Stomach (tissue), 8 donors: ENCODE measurements at regions not wholly inside any gene's neighbourhood (a gene's known extent, or its start where the extent isn't known, plus 50 kb on each side); places are given as distances from the start of the nearest gene placed in this dataset.
"Not testable (repeated sequence)": the region's sequence is repeated elsewhere in the genome, so short reads cannot be mapped to it uniquely, and the experiment has no call there.

Experiments
- DNase-seq, 2 donors: peaks; one replicate each; pipeline versions ENCODE4 v3.0.0 to v3.0.0-alpha.2; 2013 to 2019
- H3K27ac ChIP-seq, 5 donors: fragments of 200-600 bp in 4 of 5; sonication (generic) in 4 of 5; one replicate each; pipeline ENCODE4 v1.5.1; 2013 to 2019; ENCODE audit warnings: mild to moderate bottlenecking in 1 of 5, moderate library complexity in 1 of 5
- H3K27me3 ChIP-seq, 3 donors: fragments of 200-600 bp; sonication (generic); one replicate each; pipeline ENCODE4 v1.5.1; 2017 to 2019; ENCODE audit warnings: mixed run types in 1 of 3
- H3K36me3 ChIP-seq, 4 donors: fragments of 200-600 bp; sonication (generic); 1 replicate in 3 of 4; 2 replicates in 1 of 4; pipeline ENCODE4 v1.5.1; 2016 to 2019
- H3K4me1 ChIP-seq, 4 donors: fragments of 200-600 bp; sonication (generic); one replicate each; pipeline ENCODE4 v1.5.1; 2016 to 2019
- H3K4me3 ChIP-seq, 4 donors: fragments of 200-600 bp; sonication (generic) in 3 of 4; one replicate each; pipeline ENCODE4 v1.5.1; 2016 to 2019; ENCODE audit warnings: mild to moderate bottlenecking in 1 of 4
- H3K9me3 ChIP-seq, 4 donors: fragments of 200-600 bp; sonication (generic); one replicate each; pipeline ENCODE4 v1.5.1; 2016 to 2019
- EP300 ChIP-seq: sonication (generic); formaldehyde crosslinking; IDR thresholded peaks from one replicate; pipeline ENCODE4 v1.6.1; 2017; ENCODE audit warnings: antibody characterized with exemption
- POLR2A ChIP-seq, 4 donors: fragments of 450-650 bp; IDR thresholded peaks; one replicate each; pipeline ENCODE4 v1.6.1; 2016; ENCODE audit warnings: antibody characterized with exemption in 4 of 4, control low read depth in 2 of 4, mild to moderate bottlenecking in 1 of 4, moderate library complexity in 1 of 4
- POLR2AphosphoS5 ChIP-seq, 3 donors: sonication (generic); formaldehyde crosslinking; IDR thresholded peaks; one replicate each; pipeline ENCODE4 v1.6.1; 2016; ENCODE audit warnings: antibody characterized with exemption in 3 of 3
- WGBS, 5 donors: extraction: QIAGEN DNeasy Blood & Tissue Kit in 3 of 5; methylation state at CpG; one replicate each; pipeline versions ENCODE4 v1.1.5 to v1.1.7; 2013 to 2018; 5-methylcytosine and 5-hydroxymethylcytosine counted together
- intact Hi-C: fragments of 100-400 bp; cut with DNase I; formaldehyde crosslinking; loops from one replicate; pipeline ENCODE4 v1.15.1; 2023; ENCODE audit warnings: low total_unique reads
- TF ChIP-seq, protein P1 (sequence below), 7 experiments: fragments of 450-650 bp in 4 of 7; fragments of 200-600 bp in 3 of 7; sonication (generic) in 3 of 7; IDR thresholded peaks; one replicate each; pipeline ENCODE4 v1.5.1; 2016 to 2019; ENCODE audit warnings: antibody characterized with exemption in 7 of 7, control low read depth in 2 of 7, mild to moderate bottlenecking in 1 of 7
- donor health status: healthy with polysubstance abuse.
- donor health status: Bipolar disorder and iron deficiency.
- donor health status: healthy.

DNA sequence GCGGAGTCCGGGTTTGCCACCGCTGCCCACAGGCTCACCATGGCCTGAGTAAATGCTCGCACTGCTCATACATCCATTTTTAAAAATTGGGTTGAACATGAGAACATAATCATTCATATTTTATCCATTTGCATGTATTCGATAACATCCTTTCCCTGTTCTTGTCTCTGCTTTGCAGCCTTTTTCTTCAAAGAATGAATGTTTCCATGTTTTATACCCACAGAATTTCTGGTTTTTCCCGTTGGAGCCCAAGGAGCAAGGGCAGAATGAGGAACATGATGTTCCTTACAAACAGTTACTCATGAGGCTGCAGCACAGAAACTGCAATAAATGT is 146.5 kb downstream of the CCDC74A start:
- intact Hi-C loops: loop anchor here (10.0 kb wide), 2 partner anchors 131 to 519 kb away; no protein-coding TSS in a partner anchor
- Histone ChIP-seq H3K4me1 (peaks cover 21 to 25% (median 23%) of the 10 kb centered on the region in 4 donors), H3K27me3 (peaks cover 0 to 47% (median 16%) of the 10 kb centered on the region in 3 donors), H3K9me3 (no peaks in the 10 kb centered on the region), H3K36me3 (no peaks in the 10 kb centered on the region), H3K27ac (no peak overlapping the region), H3K4me3 (peak overlapping the region in 3 of 4 donors; percentile 37 to 49 (median 39))
- DNase-seq: no peak
- TF ChIP-seq POLR2A (IDR thresholded peaks at IDR 0.05) (no peak), POLR2AphosphoS5 (IDR thresholded peaks at IDR 0.05) (no peak), EP300 (no peak)
- TF ChIP-seq, protein P1, sequence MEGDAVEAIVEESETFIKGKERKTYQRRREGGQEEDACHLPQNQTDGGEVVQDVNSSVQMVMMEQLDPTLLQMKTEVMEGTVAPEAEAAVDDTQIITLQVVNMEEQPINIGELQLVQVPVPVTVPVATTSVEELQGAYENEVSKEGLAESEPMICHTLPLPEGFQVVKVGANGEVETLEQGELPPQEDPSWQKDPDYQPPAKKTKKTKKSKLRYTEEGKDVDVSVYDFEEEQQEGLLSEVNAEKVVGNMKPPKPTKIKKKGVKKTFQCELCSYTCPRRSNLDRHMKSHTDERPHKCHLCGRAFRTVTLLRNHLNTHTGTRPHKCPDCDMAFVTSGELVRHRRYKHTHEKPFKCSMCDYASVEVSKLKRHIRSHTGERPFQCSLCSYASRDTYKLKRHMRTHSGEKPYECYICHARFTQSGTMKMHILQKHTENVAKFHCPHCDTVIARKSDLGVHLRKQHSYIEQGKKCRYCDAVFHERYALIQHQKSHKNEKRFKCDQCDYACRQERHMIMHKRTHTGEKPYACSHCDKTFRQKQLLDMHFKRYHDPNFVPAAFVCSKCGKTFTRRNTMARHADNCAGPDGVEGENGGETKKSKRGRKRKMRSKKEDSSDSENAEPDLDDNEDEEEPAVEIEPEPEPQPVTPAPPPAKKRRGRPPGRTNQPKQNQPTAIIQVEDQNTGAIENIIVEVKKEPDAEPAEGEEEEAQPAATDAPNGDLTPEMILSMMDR (IDR thresholded peaks at IDR 0.05): no peak
- WGBS, 5 donors: 3 to 6% (median 4%) methylated on average over 6 of the region's 6 CpGs

DNA sequence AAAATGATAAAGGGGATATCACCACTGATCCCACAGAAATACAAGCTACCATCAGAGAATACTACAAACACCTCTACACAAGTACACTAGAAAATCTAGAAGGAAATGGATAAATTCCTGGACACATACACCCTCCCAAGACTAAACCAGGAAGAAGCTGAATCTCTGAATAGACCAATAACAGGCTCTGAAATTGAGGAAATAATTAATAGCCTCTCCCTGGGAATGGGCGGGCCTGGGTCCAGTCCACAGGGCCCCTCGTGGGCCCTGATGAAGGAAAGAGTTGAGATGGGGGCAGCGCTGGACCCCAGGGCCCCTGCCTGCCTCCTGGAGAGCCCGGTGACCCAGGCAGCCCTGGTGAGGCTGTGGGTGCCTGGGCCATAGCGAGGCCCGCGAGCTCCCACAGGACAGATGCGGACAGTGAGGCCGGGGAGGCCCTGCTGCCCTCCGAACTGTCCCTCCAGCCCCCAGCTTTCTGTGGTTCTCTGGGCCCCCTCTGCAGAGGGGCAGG is 154.0 kb downstream of the CCDC74A start:
- Histone ChIP-seq H3K27ac (peak overlapping the region; percentile 64 to 87 (median 81)), H3K4me3 (peak overlapping the region; percentile 55 to 73 (median 62)), H3K4me1 (peaks cover 4 to 25% (median 15%) of the 10 kb centered on the region in 4 donors)
- H3K9me3 ChIP-seq, intact Hi-C loops, H3K27me3 ChIP-seq, H3K36me3 ChIP-seq: not testable (repeated sequence)
- DNase-seq: peak in 1 of 2 donors; percentile 7
- WGBS, 5 donors: 12 to 64% (median 31%) methylated on average over 10 of the region's 10 CpGs

DNA sequence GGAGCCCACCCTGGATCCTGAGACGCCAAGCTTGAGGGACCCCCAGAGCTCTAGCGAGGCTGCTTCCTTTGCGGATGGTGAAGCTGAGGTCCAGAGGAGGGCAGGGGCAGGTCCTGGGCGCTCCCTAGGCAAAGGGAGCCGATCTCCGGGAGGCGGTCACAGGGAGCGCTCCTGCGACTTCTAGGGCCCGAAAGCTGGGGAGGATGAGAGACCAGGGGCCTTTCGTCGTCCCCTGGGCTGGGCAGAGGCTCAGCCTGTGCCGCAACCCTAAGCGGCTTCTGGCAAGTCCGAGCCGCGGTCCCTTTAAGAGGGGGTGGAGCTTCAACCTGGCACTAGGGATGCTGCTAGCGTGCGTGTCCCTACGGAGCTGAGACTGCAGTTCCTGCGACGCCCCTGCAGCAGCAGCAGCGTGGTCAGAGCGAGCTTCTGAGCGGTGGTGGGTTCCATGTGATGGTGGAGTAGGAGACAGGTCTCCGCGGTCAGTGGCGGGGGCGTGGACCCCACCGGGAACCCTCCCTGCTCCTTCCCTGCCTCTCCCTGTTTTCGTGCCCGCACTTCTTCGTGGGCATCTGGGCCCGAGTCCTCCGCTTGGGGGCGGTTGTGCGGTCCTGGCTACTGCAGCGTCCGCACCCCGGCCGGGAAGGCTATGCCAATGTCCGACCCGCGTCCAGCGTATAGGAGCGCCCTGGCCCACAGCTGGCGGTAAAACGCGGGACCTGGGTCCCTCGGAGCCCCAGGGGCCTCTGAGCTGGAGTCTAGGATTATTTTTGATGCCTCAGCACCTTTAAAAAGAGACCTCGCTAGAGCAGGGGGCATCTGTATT is 154.6 kb downstream of the CCDC74A start:
- intact Hi-C loops: no loop called here
- Histone ChIP-seq H3K4me3 (peak overlapping the region; percentile 55 to 73 (median 62)), H3K9me3 (no peaks in the 10 kb centered on the region), H3K4me1 (peaks cover 4 to 25% (median 15%) of the 10 kb centered on the region in 4 donors), H3K27me3 (peaks cover 0 to 5% (median 0%) of the 10 kb centered on the region in 3 donors), H3K36me3 (peaks cover 0 to 13% (median 0%) of the 10 kb centered on the region in 4 donors), H3K27ac (peak overlapping the region; percentile 64 to 87 (median 81))
- 0 to 2% (median 1%) methylated on average over 35 to 51 of the region's 51 CpGs for WGBS, 5 donors
- TF ChIP-seq POLR2A (IDR thresholded peaks at IDR 0.05) (no peak), EP300 (no peak), POLR2AphosphoS5 (IDR thresholded peaks at IDR 0.05) (peak; percentile 6 to 60 (median 47))
- TF ChIP-seq, protein P1 (IDR thresholded peaks at IDR 0.05): peak in 1 of 7 experiments; percentile 18
- DNase-seq: peak; percentile 74 to 92

DNA sequence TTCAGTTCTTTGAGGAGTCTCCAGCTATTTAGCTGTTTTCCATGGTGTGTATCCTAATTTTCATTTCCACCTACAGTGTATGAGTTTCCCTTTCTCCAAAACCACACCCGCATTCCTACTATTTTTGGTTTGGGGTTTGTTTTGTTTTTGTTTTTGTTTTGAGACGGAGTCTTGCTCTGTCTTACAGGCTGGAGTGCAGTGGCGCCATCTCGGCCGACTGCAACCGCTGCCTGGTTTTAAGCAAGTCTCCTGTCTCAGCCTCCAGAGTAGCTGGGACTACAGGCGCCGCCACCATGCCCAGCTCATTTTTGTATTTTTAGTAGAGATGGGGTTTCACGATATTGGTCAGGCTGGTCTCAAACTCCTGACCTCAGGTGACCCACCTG is 155.2 kb downstream of the CCDC74A start:
- H3K9me3 ChIP-seq, intact Hi-C loops, H3K27me3 ChIP-seq: not testable (repeated sequence)
- peak in 1 of 2 donors; percentile 38 for DNase-seq
- H3K4me3 ChIP-seq: peak overlapping the region; percentile 55 to 73 (median 62)
- WGBS, 5 donors: 1 to 15% (median 3%) methylated on average over 9 of the region's 9 CpGs
- peaks cover 0 to 18% (median under 1%) of the 10 kb centered on the region in 4 donors for H3K36me3 ChIP-seq
- H3K4me1 ChIP-seq: peaks cover 4 to 25% (median 15%) of the 10 kb centered on the region in 4 donors
- H3K27ac ChIP-seq: peak overlapping the region; percentile 27 to 87 (median 81)

DNA sequence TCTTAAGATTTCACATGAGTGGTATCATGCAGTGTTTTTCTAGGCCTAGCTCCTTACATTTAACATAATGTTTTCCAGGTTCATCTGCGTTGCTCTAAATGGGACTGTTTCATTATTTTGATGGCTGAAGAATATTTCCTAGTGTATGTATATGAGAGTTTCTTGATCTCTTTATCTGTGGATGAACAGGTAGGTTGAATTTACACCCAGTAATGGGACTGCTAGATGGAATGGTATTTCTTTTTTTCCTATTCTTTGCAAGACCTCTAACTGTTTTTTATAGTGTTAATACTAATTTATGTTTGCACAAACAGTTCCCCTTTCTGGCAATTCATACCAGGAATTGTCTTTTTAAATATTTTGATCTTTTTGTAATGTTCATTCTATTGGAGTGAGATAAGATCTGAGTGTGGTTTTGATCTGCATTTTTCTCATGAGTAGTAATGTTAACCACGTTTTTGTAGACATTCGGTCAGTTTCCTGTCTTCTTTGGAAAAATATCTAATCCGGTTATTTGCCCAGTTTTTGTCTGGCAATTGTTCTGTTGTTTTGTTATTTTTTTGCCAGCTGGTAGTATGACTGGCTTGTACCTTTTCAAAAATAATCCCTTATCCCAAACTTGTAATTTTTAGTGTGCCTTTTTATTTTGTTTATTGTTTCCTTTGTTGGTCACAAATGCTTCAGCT is 157.1 kb downstream of the CCDC74A start:
- DNase-seq, H3K4me3 ChIP-seq, intact Hi-C loops, H3K9me3 ChIP-seq, H3K27me3 ChIP-seq, H3K27ac ChIP-seq: not testable (repeated sequence)
- peaks cover 0 to 33% (median 2%) of the 10 kb centered on the region in 4 donors for H3K36me3 ChIP-seq
- H3K4me1 ChIP-seq: peaks cover 4 to 25% (median 15%) of the 10 kb centered on the region in 4 donors
- 57 to 69% (median 65%) methylated on average over 4 of the region's 4 CpGs for WGBS, 5 donors

DNA sequence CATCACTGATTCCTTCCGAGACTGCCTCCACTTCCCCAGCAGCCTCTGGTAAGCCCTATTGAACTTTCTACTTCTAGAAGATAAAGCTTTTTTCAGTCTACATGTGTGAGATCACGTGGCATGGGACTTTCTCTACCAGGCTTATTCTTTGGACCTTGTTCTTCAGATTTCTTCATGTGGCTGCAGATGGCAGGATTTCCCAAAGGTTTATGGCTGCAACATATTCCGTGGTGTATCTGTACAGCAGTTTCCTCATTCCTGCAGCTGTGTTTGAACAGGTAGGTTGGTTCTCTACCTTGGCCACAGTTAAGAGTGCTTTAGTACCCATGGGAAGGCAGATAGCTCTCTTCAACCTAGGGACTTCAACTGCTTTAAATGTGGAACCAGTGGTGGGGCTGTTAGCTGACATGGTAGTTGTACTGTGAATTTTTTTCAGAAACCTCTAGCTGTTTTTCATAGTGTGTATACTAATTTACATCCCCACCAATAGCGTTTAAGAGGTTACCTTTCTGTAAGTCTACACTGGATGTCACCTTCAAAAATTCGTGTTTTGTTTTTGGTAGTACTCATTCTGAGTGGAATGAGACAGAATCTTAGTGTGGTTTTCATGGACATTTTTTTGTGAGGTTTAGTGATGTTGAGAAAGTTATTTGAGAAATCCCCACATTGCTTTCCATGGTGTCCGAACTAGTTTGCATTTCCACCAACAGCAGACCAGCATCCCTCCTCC is 158.6 kb downstream of the CCDC74A start:
- H3K4me3 ChIP-seq, H3K27ac ChIP-seq, intact Hi-C loops, H3K27me3 ChIP-seq, H3K9me3 ChIP-seq: not testable (repeated sequence)
- Histone ChIP-seq H3K36me3 (peaks cover 0 to 41% (median 2%) of the 10 kb centered on the region in 4 donors), H3K4me1 (peaks cover 4 to 25% (median 15%) of the 10 kb centered on the region in 4 donors)
- DNase-seq: peak in 1 of 2 donors; percentile 45
- 52 to 60% (median 56%) methylated on average over 6 of the region's 6 CpGs for WGBS, 5 donors

DNA sequence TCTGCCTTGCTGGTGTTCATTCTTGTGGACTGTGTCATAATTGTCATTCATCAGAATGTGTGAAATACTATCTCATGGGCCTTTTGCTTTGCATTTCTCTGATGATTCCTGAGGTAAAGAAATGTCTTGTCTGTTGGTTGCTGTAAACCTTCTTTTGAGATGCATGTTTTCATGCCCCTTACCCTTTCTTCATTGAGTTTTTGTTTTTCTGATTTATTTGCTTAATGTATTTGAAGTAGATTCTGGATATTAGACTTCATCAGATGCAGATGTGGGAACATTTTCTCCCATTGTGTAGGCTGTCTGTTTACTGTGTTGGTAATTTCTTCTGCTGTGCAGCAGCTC is 159.2 kb downstream of the CCDC74A start:
- H3K27me3 ChIP-seq, H3K9me3 ChIP-seq, H3K27ac ChIP-seq, DNase-seq, H3K4me3 ChIP-seq, intact Hi-C loops: not testable (repeated sequence)
- peaks cover 2 to 21% (median 12%) of the 10 kb centered on the region in 4 donors for H3K4me1 ChIP-seq
- H3K36me3 ChIP-seq: peaks cover 0 to 41% (median 2%) of the 10 kb centered on the region in 4 donors

DNA sequence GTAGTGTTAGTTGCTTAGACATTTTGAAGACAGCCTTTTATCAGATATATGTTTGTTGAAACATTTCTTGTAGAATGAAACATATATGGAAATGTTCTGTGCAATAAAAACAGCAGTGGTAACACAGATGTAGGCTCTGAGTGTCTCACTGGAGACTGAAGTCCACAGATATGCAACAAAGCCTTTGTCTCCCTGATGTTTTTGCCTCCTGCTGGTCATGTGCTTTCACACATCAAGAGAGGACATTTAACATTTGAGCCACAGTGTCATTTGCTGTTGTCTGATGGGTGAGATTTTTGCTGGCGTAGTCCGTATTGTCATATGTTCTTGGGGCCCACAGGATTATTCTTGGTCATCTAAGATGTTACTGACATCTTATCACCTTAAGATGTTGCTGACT is 161.4 kb downstream of the CCDC74A start:
- intact Hi-C loops, DNase-seq: not testable (repeated sequence)
- WGBS, 5 donors: 82 to 100% (median 98%) methylated on average over 2 of the region's 2 CpGs; no CpG with 5 or more reads in 1 of the 5 donors

More for the DNA sequence above, 161.4 kb downstream of the CCDC74A start:
- H3K4me3 ChIP-seq, H3K4me1 ChIP-seq, H3K27ac ChIP-seq, H3K27me3 ChIP-seq, H3K9me3 ChIP-seq: not testable (repeated sequence)
- peaks cover 0 to 41% (median 2%) of the 10 kb centered on the region in 4 donors for H3K36me3 ChIP-seq
